HepG2 (cell line): ENCODE measurements at regions not wholly inside any gene's neighbourhood (a gene's known extent, or its start where the extent isn't known, plus 50 kb on each side); places are given as distances from the start of the nearest gene placed in this dataset.

Experiments used
- CENPT ChIP-seq: sonication (generic); formaldehyde crosslinking; IDR thresholded peaks from 2 replicates; pipeline ENCODE4 v1.8.0; 2022; ENCODE audit warnings: low read depth, mild to moderate bottlenecking, moderate library complexity, missing genetic modification reagents
- KIAA2018 ChIP-seq: sonication (generic); formaldehyde crosslinking; IDR thresholded peaks from 2 replicates; pipeline ENCODE4 v1.5.0; 2020; ENCODE audit warnings: mild to moderate bottlenecking, missing genetic modification reagents, borderline replicate concordance
- LRRFIP1 ChIP-seq: sonication (generic); formaldehyde crosslinking; conservative IDR thresholded peaks from 2 replicates; pipeline ENCODE4 v1.4.0; 2020; ENCODE audit warnings: missing genetic modification reagents
- MXI1 ChIP-seq: IDR thresholded peaks from 3 replicates; pipeline ENCODE4 v1.6.1; 2012; ENCODE audit warnings: low read depth, low read length, inconsistent platforms, borderline replicate concordance
- RFXANK ChIP-seq: IDR thresholded peaks from 2 replicates; pipeline ENCODE4 v1.6.1; 2016
- TARDBP ChIP-seq: sonication (generic); formaldehyde crosslinking; IDR thresholded peaks from 2 replicates; pipeline ENCODE4 v1.8.0; 2022; ENCODE audit warnings: mild to moderate bottlenecking, missing genetic modification reagents
- TBX2 ChIP-seq: sonication (generic); formaldehyde crosslinking; IDR thresholded peaks from 2 replicates; pipeline ENCODE4 v1.5.0; 2020; ENCODE audit warnings: missing genetic modification reagents, mild to moderate bottlenecking, borderline replicate concordance
- ZBTB3 ChIP-seq: sonication (generic); formaldehyde crosslinking; IDR thresholded peaks from 2 replicates; pipeline ENCODE4 v1.4.0; 2020; ENCODE audit warnings: low read depth, mild to moderate bottlenecking, moderate library complexity, missing genetic modification reagents, borderline replicate concordance
- ZNF549 ChIP-seq: sonication (generic); formaldehyde crosslinking; IDR thresholded peaks from 2 replicates; pipeline ENCODE4 v1.5.0; 2020; ENCODE audit warnings: missing genetic modification reagents
- TF ChIP-seq, protein P1 (sequence below): fragments of 450-650 bp; IDR thresholded peaks from 2 replicates; pipeline ENCODE4 v1.6.1; 2016

DNA sequence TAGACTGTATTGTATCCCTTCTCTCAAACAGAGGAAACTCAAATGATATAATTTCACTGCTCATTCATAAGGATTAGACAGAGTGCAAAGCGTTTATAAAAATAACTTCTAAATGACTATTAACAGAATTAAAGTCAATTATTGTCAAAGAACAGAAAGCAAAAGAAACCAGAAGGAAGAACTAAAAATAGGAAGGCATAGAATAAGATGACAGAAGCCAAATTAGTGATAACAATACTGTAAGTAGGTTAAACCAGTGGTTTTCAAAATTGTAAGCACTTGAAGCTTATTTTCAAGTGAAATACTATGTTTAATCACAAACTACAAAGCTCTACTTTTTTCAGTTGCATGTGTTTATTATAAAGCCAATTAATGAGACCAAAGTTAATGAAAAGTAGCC lies 305.2 kb downstream of the PPP1R2C start (continued):
- no peak for TF ChIP-seq KIAA2018
- no peak for TF ChIP-seq RFXANK (CRISPR knock-in tag)
- TF ChIP-seq TBX2 (CRISPR knock-in tag) = no peak
- no peak for TF ChIP-seq MXI1
- TF ChIP-seq CENPT (CRISPR knock-in tag) = no peak
- no peak for TF ChIP-seq ZBTB3 (CRISPR knock-in tag)
- no peak for TF ChIP-seq ZNF549 (CRISPR knock-in tag)
- TF ChIP-seq, protein P1, sequence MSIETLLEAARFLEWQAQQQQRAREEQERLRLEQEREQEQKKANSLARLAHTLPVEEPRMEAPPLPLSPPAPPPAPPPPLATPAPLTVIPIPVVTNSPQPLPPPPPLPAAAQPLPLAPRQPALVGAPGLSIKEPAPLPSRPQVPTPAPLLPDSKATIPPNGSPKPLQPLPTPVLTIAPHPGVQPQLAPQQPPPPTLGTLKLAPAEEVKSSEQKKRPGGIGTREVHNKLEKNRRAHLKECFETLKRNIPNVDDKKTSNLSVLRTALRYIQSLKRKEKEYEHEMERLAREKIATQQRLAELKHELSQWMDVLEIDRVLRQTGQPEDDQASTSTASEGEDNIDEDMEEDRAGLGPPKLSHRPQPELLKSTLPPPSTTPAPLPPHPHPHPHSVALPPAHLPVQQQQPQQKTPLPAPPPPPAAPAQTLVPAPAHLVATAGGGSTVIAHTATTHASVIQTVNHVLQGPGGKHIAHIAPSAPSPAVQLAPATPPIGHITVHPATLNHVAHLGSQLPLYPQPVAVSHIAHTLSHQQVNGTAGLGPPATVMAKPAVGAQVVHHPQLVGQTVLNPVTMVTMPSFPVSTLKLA = no peak
- no peak for TF ChIP-seq TARDBP (CRISPR knock-in tag)
- no peak for TF ChIP-seq LRRFIP1
